MV-4-11 (cell line): ENCODE measurements at regions not wholly inside any gene's neighbourhood (a gene's known extent, or its start where the extent isn't known, plus 50 kb on each side); places are given as distances from the start of the nearest gene placed in this dataset.

Source experiments
- DNase-seq: peaks from one replicate; lab custom pipeline; 2025; lab: John Stamatoyannopoulos, UW

DNA sequence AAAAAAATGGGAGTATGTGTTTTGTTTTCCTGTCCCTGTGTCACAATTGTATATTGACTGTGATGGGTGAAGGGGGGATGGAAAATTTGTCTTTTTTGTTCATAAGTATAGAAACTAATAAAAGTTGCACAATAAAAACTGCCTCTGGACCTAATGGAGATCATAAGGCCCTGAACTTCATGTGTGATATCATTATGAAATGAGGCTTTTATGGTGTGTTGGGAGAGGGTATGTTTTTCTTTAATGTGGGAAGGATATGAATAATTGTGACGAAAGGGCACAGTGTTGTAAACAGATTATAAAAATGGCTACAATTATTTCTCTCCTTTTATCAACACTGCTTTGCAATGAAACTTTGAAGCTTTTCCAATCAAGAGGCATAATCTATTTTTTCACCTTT, 1889.3 kb upstream of the CELF4 start:
- no peak for DNase-seq

DNA sequence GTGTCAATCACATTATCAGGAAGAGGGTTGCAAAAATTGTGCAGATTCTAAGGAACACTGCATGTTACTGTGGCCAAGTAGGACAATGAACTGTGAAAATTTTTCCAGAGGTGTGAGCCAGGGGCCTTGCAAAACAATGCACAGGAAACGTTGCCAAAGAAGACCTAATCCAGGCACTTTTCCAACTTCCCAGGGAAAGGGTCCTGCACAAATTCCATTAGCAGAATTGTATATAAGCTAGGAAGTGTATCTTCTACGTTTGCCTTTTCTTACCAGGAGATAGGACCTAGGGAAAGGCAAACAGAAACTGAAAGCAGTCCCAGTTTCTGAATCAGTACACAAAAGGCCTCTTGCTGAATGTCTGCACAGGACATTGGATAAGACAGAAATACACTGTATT, 1888.3 kb upstream of the CELF4 start:
- no peak for DNase-seq

DNA sequence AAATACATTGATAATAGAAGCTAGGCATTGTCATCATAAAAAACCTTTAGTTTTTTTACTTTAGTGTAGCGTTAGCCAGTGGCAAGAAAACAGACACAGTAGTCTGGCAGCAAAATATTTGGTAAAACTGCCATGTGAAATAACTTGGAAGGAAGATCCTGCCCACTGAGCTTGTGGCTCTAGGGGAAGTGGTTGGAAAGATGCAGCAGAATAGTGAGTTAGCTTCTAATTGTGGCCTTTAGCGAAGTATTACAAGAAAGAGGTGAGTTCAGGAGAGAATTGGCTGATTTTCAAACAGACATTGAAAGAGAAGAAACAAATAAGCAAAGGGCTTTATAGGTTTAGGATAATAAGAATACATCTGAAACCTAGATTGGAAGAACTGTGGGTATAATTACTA, 1887.8 kb upstream of the CELF4 start:
- no peak for DNase-seq

DNA sequence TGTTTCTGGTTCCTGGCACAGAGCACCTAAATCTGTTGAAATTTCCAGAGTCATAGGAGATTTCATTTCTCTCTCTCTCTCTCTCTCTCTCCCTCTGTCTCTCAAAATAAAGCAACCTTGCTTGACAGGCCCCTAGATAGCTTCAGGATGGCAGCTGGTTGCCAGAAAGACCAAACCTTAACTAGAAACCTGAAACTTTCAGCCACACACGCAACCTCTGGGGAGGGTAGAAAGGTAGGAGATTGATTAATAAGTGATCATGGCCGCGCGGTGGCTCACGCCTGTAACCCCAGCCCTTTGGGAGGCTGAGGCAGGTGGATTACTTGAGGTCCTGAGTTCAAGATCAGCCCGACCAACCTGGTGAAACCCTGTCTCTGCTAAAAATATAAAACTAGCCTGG, 1885.4 kb upstream of the CELF4 start:
- DNase-seq: no peak

DNA sequence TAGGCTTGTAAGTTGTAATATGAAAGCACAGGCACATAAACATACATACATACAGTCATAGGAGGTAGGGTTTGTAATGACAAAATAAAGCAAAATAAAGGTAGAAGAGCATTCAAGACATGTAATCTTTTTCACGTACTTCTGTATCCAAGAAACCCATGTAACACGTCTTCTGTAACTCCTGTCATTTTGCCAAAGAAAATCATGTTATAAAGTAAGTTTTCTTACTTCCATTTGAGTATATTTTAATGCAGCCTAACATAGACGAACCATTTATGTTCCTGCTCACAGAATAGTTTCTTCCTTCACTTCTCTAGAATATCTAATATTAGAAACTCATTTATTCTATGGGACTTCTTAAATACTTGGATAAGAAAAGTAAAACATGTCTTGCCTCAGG, 1884.0 kb upstream of the CELF4 start:
- no peak for DNase-seq

DNA sequence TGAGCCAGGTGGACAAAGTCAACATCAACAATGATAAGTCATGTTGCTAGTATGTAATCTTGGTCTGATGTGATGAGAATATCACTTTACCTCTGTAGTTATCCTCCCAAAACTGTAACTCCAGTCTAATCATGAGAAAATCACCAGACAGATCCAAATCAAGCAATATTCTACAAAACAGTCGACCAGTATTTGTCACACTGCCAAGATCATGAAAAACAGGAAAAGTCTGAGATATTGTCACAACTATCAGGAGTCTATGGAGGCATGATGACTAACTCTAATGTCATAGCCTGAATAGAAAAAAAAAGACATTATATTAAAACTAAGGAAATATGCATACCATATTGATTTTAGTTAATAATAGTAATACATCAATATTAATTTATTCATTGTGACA, 1883.3 kb upstream of the CELF4 start:
- DNase-seq: no peak

DNA sequence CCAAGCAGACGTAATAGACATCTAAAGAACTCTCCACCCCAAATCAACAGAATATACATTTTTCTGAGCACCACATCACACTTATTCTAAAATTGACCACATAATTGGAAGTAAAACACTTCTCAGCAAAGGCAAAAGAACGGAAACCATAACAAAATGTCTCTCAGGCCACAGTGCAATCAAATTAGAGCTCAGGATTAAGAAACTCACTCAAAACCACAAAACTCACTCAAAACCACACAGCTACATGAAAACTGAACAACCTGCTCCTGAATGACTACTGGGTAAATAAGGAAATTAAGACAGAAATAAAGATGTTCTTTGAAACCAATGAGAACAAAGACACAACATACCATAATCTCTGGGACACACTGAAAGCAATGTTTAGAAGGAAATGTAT, 1879.4 kb upstream of the CELF4 start:
- DNase-seq: peak; percentile 4

DNA sequence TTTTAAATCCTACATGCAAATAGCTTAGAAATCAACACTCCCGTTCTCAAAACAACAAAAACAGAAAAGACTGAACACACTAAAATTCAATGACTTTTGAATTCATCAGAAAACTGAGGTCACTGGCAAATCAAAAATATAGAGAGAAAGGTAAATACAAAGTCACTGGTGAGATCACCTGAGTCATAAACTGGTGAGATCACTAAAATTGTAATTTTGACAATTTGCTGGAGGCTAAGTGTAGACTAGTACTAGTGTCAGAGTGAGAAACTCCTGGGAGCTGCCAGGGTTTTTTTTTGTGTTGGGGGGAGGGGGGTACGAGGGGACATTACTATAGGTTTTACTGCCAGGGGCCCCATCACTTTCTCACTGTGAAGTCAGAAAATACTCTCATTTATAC, 1876.0 kb upstream of the CELF4 start:
- no peak for DNase-seq

DNA sequence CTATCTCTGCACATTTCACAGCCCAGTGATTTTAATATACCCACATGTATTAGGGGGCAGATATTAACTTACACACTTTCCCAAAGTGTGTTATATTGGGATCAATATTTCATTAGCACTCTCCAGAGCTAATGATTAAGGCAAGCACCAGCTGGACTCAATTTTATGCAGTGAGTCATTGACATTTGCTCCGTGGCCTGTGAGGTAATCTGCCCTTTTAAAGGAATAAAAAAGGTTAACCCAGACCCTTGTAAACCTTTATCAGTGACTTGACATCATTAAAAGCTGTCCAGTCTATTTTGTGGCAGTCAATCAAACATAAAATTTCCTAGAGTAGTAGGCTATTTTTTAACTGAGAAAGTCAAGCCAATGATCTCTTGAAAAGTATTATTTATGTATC, 1870.4 kb upstream of the CELF4 start:
- DNase-seq: no peak

DNA sequence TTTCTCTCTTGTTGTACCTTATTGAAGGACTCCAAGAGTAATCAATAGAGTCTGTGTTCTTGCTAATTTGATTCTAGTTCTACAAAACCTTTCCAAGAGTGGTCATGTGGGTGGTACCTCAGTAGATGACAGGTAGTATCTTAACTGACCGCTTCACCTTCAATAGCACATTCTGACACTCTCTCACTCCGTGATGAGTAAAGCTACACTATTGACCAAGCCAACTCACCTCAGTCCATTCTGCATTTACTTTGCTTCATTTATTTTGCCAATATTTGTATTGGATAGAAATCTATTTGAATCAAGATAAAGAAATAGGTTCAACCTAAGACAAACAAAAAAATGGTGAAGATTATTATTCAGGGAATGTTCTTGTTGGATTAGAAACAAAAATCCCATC, 1869.6 kb upstream of the CELF4 start:
- no peak for DNase-seq

DNA sequence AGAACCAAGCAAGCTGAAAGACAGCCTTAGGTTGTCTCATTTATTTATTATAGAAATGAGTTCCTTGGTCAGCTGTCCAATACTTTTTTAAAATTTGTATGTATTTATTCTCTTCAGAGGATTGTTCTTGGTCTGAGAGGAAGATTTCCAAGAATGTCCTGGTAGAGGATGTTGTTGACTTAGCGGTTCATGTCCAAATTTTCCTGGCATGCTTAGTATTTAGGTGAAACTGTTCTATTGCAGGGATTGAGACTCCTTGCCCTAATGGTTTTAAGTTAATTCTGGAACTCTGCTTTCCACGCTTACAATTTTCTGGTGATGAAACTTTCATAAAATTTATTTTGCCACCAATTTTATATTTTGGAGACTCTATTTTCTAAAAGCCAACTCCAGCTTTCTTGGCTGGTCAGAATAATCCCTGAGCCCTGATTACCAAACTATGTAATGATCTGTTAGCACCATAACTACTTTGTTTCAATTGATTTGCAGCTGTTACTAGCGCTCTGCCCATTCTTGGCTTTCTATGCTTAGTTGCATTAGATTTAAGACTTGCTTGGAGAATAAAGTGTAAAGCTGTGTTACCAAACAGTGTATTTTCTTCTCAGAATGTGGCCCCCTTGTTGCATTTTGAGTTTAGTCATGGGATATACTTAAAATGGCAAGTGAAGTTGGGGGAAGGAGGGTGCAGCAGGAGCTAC, 1868.8 kb upstream of the CELF4 start:
- DNase-seq: no peak

DNA sequence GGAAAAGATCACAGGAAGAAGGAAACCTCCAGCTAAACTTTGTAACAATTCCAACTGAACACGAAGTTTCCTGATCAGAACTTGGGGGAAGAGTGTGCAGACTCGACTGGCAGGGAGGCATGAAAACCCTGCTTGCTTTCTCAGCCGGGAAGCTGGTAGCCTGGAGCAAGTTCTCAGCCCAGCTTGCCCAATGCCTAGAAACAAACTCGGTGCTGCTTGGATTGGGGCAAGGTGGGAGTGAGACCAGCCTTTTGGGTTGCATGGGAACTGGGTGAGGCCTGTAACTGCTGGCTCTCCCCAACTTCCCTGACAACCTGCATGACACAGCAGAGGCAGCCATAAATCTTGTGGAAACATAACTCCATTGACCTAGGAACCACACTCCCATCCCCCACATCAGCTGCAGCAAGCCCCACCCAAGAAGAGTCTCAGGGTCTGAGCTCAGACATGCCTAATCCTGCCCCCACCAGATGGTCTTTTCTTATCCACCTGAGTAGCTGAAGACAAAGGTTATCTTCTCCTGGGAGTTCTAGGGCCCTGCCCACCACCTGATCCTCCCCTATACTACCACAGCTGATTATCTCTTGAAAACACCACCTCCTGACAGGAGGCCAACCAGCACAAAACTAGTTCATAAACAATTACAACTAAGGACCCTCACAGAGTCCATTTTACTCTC, 1859.7 kb upstream of the CELF4 start:
- DNase-seq: no peak

DNA sequence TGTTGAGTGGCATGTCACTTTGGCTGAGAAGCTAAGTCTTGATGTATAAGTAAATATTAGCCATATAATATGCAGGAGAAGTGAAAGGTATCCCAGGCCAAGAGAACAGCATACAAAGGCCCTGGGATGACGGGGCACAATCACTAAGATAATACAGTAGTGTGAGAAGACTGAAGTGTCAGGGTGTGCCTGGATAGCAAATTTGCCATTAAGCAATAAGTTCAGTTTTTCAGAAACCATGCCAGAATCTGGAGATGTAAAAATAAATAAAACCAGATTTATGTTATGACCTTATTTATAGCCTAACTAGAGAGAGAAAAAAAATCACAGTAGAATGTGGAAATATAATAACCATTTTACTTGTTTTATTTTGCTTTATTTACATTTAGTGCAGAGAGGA, 1858.7 kb upstream of the CELF4 start:
- no peak for DNase-seq

DNA sequence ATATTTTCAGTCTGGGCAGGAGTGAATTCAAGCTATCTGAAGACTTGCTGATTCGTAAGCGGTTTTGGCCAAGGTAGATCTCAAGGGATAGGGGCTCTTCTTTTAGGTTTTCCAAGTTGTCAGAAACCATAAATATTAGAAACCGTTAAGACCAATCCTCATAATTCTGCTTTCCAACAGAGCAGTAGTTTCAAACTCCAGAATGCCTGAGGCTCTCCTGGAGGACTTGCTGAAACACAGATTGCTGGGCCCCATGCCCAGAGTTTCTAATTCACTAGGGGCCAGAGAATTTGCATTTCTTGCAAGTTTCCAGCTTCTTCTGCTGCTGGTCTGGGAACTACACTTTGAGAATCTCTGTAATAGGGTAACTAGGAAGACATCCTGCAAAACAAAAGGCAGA, 1855.7 kb upstream of the CELF4 start:
- no peak for DNase-seq

DNA sequence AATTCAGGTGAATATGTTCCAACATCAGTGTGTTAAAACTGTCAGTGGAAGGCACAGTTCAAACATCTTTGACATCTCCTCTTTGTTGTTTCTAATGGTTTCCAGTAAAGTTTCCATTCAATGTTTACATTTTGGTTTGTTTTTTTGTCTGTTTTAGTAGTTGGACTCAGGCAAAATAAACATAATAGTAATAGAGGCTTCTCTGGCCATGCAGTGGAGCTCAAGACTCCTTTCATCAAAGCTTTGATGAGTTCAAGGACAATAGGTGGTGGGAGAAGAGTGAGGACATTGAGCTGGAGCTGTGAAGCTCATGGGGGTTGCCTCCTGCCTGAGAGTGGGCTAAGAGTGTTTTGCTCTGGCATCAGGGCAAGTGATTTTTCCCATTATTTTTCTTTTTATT, 1853.7 kb upstream of the CELF4 start:
- DNase-seq: no peak

DNA sequence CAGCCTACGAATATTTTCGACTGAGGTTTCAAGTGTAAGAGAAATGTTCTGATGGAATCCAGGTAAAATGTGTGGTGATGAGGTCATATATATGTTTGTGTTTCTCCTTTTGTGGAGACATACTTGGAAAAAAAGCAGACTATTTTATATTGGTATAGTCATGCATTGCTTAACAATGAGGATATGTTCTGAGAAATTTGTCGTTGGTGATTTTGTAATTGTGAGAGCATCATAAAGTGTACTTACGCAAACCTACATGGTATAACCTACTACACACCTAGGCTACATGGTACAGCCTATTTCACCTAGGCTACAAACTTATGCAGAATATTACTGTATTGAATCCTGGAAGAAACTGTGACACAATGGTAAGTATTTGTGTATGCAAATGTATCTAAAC, 1849.9 kb upstream of the CELF4 start:
- no peak for DNase-seq

DNA sequence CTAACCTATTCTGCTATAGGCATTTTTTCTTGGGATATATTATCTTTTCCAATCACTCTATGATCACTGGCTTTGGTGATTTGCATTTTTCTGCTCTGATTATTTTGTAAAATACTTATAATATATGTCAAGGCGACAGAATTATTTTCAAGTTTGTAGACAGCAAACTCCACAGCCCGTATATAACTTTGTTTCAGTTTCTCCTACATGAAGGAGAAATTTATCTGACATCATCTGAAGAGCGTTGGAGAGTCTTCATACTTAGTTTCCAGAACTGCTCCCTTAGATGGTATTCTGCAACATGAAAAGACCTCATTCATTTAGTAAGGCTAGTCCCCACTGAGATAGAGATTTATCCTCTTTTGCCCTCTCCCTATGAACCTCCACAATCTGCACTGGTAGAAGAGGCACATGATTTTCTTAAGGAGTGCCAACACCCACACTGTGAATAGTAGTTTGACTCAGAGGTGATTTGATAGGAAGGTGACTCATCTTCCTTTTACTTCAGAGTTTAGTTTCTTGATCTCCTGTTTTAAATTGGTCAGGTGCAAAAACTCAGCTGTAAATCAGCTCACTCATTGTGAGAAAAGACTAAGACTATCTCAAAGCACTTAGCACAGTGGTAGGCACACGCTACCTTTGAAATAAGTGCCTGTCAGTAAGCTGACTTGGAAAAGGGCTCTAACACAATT, 1848.6 kb upstream of the CELF4 start:
- DNase-seq: no peak

DNA sequence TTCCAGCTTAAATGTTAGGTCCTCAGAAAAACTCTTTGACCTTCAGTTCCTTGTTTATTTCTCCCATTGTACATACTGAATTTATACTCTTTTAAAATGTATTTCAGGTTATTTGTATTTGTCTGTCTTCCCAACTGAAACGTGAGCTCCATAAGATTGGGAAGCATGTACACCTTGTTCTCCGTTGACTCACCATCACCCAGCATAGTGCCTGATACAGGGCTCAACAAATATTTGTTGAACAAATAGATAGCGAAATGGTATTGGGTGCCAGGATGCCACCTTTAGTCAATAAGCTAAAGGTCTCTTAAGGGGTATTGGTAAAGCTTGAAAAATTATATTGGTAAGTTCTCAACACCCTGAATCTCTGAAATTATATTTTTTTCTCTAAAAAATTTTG, 1841.3 kb upstream of the CELF4 start:
- no peak for DNase-seq

DNA sequence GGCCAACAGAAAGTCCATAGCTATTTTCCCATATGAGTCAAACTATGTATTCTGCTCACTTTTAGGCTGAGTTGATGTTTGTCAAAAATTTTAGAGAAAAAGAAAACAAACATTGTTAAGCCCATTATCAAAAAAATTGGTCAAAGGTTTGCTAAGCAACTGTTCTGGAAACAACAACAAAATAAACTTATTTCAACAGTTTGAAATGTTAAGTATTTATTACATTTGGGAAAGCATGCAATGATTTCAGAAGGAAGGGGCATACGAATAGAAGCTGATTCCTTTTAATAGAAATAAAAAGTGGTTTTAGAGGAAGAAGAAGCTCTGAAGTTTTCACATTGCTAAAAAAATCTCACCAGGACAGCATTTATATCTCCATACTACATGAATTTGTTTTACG, 1837.5 kb upstream of the CELF4 start:
- DNase-seq: no peak

DNA sequence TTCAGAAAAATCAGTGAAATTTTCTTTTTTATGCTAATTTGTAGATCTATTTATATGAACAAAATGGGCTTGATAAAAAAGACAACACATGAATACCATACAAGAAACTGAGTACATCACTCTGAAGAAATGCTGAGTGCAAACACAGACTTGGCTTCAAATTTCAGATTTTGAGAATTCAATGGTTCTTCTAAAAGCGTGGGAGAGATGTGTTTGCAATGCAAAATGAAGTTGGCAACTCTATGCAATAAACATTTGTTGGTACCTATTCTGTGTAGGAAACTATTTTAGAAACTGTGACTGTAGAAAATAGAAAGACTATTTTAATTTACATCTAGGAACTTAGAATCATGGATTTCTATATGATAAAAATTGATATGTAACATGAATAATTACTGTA, 1834.1 kb upstream of the CELF4 start:
- no peak for DNase-seq

DNA sequence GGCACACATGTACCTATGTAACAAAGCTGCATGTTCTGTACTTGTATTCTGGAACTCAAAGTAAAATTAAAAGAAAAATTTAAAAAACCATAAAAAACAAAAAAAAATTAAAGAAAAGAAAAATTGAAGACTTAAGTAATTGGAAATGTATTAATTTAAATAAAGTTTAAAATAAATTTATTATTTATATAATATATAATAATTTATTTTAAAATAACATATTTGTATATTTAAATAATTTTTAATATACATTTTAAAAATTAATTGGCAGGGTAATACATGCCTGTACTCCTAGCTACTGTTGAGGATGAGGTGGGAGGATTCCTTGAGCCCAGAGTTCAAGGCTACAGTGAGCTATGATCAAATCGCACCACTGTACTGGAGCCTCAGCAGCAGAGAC, 1830.6 kb upstream of the CELF4 start:
- no peak for DNase-seq

DNA sequence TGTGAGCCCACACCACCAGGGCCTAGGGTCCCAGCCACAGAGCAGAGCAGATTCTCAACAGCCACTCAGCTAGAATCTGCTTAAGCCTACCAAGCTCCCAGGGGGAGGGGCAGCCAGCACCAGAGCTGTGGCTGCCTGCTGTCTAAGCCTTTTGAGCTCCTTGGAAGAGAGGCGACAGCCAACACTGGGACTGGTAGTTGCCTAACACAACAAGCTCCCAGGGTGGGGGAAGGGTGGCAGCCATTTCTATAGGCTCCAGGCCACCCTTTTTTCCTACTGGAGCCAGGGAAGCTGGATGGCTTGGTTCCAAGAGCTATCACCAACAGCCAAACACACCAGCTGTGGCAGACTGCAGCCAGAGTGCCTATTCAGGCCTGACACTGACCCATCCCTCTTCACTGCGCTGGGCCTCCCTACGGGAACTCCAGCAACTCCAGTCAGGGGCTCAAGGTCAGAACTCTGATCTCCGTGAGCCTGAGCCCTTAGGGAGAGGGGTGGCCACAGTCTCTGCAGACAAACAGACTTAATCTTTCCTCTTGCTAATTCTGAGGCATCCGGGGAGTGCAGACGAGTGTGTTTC, 1824.3 kb upstream of the CELF4 start:
- no peak for DNase-seq

DNA sequence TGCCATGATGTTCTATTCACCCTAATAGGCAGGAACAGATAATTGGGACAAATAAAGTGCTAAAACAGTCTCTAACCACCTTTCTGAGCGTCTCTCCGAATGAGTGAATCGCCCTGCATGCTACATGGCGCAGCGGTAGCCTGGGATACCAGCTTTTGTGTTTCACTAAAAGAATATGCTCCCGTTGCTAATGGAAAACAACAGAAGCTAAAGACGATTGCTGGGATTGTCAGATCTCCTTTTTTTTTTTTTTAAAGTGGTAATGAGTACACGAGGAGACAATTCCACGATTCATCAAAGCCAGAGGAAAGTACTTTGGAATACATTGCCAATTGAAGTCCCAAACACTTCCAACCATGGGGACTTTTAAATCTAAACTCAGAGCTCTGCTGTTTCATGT, 1815.3 kb upstream of the CELF4 start:
- no peak for DNase-seq
